ENCODE measurements at regions not wholly inside any gene's neighbourhood (a gene's known extent, or its start where the extent isn't known, plus 50 kb on each side); places are given as distances from the start of the nearest gene placed in this dataset.

DNA sequence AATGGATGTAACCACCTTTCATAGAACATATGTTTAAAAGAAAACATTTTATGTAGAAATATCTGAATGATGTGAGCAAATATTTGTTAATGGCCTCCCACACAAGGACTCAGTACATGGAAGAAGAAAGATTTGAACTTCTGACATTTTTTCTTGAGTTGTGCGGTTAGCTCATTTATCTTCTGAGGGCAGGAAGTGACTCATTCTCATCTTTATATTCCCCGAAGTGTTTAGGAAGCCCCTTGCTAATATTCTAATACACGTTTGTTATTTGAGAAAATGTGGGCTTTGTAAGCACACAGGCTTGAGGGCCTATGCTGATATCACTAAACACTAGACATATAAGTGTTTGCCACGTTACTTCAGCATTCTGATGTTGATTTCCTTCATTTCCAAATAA, 392.5 kb upstream of the PTBP2 start:
- no peak for DNase-seq (ENCODE audit: low read depth)
- no peak overlapping the region for H3K4me3 ChIP-seq (ENCODE audit: low read depth, low read length)
- no peak for TF ChIP-seq CTCF (IDR thresholded peaks at IDR 0.05; ENCODE audit: control insufficient read depth, extremely low read depth, insufficient read depth)

DNA sequence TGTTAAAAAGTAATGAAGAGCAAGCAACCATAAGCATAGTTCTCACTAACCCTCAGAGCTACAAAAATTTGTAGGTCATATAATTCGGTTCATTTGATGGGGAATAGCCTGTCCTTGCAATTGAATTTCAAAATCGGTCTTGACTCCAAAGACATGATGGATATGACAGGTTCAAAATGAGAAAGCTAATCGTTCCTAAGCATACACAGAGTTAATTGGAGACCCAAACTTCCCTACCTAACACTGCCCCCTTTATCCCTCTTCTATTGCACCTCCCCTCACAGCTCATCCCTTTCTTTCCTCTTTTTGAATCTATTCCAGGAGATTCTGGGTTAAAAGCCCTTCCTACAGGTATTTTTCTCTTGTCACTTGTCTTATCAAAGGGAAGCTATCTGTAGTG, 390.0 kb upstream of the PTBP2 start:
- DNase-seq (ENCODE audit: low read depth), result no peak
- H3K4me3 ChIP-seq (ENCODE audit: low read depth, low read length), result no peak overlapping the region
- TF ChIP-seq CTCF (IDR thresholded peaks at IDR 0.05; ENCODE audit: control insufficient read depth, extremely low read depth, insufficient read depth), result no peak

- H3K4me3 ChIP-seq (ENCODE audit: low read depth, low read length), result no peak overlapping the region
- no peak for TF ChIP-seq CTCF (IDR thresholded peaks at IDR 0.05; ENCODE audit: control insufficient read depth, extremely low read depth, insufficient read depth)
- no peak for DNase-seq (ENCODE audit: low read depth)
These were observed 387.9 kb upstream of the PTBP2 start for GRCh38 chr1:96333522-96334235.

GRCh38 chr1:96334236-96334557, 387.4 kb upstream of the PTBP2 start:
- H3K4me3 ChIP-seq (ENCODE audit: low read depth, low read length), result no peak overlapping the region
- no peak for DNase-seq (ENCODE audit: low read depth)
- TF ChIP-seq CTCF (IDR thresholded peaks at IDR 0.05; ENCODE audit: control insufficient read depth, extremely low read depth, insufficient read depth), result no peak

DNA sequence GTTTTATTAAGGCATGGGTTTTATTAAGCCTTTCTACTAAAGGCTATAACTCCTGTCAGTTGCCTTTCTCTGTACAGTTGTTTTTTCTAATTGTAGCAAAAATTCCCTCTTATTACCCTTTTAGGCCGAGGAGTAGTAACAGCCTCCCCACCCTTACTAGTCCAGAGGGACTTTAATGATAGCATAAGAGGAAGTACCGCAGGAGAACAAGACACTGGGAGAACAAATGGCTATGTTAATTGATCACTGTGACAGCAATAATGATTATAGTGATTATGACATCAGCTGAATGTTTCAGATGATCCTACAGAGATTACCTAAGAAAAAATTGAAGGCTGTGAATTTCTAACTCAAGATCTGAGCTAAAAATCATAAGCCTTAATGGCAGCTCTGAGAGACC, 383.0 kb upstream of the PTBP2 start:
- no peak for DNase-seq (ENCODE audit: low read depth)
- H3K4me3 ChIP-seq (ENCODE audit: low read depth, low read length), result no peak overlapping the region
- no peak for TF ChIP-seq CTCF (IDR thresholded peaks at IDR 0.05; ENCODE audit: control insufficient read depth, extremely low read depth, insufficient read depth)

DNA sequence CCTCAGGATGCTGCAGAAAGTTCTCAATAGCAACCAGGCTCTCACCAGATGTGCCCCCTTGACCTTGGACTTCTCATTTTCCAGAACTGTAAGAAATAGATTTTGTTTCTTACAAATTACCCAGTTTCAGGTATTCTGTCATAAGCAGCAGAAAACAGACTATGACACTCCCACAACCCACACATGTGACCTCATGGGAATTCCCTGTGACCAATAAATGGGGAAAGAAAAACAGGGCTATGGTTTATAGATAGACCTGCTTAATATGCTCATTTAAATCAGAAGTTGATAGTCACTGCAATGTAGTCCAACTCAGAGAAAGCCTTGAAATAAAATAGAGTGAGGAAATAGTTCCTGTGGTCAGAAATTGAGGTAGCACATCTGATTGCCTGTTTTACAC, 380.9 kb upstream of the PTBP2 start:
- TF ChIP-seq CTCF (IDR thresholded peaks at IDR 0.05; ENCODE audit: control insufficient read depth, extremely low read depth, insufficient read depth), result no peak
- DNase-seq (ENCODE audit: low read depth), result no peak
- no peak overlapping the region for H3K4me3 ChIP-seq (ENCODE audit: low read depth, low read length)

DNA sequence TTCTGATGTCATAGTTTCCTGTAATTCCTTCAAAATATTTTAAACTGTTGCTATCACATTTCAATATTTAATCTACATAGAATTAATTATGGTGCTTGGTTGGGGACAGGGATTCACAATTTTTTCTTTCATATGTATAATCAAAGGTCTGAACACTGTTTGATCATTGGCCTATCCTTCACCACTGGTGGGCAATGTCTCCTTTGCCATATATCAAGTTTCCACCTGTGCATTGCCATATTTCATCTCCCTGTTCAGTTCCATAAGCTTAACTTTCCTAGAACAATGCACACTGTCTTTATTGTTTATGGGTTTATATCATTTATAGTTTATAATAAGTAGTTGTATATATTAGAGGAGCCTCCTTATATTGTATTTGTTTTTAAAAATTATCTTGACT, 374.9 kb upstream of the PTBP2 start:
- no peak for DNase-seq (ENCODE audit: low read depth)
- no peak overlapping the region for H3K4me3 ChIP-seq (ENCODE audit: low read depth, low read length)
- TF ChIP-seq CTCF (IDR thresholded peaks at IDR 0.05; ENCODE audit: control insufficient read depth, extremely low read depth, insufficient read depth), result no peak
